HUDEP-2 (cell line): ENCODE measurements at regions not wholly inside any gene's neighbourhood (a gene's known extent, or its start where the extent isn't known, plus 50 kb on each side); places are given as distances from the start of the nearest gene placed in this dataset.

Experiments used
- DNase-seq, 76 experiments: peaks; one replicate each; lab custom pipeline; 2025; ENCODE audit not compliant: unreplicated experiment in 76 of 76; lab: John Stamatoyannopoulos, UW

DNA sequence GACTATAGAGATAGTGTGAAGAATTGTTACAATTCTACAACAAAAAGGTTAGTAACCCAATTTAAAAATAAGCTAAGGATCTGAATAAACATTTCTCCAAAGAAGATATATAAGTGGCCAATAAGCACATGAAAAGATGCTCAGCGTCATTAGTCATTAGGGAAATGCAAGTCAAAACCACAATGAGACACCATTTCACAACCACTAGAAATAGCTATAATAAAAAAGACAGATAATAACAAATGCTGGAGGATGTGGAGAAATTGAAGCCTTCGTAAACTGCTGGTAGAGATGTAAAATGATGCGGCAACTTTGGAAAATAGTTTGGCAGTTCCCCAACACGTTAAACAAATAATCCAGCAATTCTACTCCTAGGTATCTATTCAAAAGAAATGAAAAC, 366.5 kb upstream of the POU3F3 start:
- DNase-seq: no peak

DNA sequence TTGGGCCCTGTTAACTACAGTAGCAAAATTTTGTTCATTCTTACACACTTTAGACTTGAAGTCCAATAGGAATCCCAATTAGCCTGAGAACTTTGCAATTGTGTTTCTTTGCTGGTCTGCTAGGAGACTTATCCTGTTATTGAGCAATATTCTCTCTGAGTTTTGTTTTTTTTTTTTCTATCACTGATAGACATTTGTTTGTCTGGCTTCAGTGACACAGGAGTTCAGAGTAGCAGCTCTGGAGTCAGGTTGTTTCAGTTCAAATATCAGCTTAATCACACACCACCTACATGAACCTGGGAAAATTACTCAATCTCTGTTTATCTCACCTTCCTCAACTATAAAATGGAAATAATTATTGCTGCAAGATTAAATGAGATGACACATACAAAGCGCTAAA, 360.2 kb upstream of the POU3F3 start:
- no peak for DNase-seq

DNA sequence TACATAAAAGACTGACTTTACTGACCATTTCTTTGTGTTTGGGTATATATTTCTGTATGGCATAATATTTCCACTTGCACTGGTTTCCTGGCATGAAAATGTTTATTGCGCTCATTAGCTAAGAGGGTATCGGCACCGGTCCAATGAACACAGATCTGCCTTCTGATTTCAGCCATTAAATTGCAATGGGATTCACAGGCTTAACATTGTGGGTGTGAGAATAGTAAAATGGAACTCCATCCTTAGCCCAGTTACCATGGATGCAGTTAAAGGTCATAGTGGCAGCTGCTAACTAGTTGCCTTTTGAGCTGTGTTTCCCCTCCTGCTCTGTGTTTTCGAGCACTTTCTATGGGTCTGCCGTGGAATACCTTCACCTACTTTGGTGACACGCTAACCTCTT, 352.6 kb upstream of the POU3F3 start:
- DNase-seq: no peak

DNA sequence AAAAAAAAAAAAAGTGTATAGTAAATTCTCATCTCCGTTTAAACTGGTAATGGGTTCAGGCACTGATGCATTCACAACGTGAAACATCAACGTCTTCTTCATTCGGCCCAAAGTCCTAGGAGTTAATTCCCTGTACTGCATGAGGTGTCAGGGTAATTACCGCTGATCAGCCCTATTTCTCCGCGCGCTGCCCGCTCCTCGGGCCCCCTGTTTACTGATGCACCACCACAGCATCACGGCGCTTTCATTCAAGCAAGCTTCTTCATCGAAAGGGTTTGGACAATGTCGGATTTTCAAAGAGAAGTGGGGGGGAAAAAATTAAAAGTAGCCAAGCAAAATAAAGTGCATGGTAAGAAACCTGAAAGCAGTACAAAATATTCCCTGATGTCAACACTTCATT, 352.0 kb upstream of the POU3F3 start:
- no peak for DNase-seq

DNA sequence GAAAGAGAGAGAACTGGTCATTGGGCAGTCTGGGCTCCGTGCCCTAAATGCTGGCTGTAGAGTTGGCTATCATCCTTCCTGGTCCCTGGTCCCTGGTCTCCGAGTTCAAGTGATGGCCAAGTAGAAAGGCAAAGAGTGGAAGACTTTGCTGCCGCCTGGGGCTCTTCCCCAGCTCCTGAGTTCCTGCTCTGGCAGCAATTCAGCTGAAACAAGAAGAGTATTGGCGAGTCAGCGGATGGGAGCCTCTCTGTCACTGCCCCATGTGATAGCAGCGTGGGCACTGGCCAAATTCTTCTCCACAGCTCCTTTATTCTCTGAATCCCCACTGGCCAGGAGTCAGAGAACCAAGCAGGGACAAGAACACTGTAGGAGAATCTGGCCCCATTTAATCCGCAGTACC, 351.0 kb upstream of the POU3F3 start:
- no peak for DNase-seq

DNA sequence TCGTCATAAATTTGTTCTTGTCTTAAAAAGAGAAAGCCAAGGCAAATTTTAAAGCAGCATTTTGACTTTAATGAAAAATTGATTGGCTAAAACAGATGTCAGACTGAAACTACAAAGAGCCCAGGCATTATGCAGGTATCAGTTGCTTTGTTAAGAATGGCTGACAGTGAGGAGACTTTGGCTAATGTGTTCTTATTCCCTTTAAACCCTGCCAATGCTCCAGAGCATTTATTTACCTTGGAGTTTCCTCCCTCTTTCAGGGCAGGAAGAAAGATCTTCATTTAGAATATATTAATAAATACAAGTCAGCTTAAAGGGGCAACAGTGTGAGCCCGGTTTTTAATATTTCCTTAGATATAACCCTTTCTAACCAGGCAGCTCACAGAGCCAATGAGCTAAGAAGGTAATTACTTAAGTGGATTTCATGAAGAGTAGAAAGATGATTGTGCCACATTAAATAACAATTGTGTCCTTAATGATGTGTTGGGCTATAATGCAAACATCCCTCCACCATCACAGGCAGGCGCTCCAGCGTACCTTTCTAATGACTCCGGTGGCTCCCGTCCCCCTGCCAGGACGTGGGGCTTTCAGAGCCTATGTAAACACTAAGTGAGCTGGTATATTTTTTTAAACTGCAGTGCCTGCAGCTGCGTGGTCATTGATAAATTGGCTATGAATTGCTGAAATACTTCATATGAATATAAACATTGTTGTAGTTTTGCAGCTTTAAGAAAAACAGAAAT, 349.4 kb upstream of the POU3F3 start:
- no peak for DNase-seq

DNA sequence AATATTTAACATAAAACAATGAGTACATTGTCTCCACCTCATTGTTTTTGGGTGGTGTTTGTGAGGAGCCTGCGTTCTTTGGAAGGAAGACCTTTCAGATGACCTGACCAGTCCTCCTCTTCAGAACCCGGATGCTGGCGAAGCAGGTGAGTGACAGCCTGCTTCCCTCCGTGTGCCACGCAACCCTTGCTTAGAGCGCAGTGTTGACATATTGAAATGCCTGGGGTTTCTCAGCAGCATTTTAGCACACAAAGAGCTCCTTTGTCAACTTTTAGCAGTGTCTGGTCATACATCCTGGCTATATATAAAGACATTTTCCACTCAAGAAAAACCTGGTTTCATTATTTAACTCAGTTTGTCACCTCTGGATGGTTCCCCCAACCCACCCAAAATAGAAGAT, 335.7 kb upstream of the POU3F3 start:
- DNase-seq: no peak

DNA sequence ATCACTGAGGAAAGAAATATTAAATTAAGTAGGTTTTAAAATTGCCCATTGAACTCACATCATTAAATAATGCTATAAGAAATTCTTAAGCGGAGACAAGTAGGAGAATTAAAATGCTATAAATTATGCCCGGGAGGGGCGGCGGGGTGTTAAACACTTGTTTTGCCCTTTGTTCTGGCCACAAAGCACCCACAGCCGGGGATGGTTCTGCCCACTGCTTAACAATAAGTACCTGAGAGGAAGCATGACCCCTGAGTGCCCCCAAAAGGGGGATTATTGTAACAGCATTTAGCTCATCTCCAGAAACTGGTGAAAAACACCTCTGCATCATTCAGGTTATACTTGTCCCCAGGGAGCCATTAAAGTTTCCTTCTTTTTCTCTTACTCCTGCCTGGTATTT, 332.7 kb upstream of the POU3F3 start:
- DNase-seq: no peak

DNA sequence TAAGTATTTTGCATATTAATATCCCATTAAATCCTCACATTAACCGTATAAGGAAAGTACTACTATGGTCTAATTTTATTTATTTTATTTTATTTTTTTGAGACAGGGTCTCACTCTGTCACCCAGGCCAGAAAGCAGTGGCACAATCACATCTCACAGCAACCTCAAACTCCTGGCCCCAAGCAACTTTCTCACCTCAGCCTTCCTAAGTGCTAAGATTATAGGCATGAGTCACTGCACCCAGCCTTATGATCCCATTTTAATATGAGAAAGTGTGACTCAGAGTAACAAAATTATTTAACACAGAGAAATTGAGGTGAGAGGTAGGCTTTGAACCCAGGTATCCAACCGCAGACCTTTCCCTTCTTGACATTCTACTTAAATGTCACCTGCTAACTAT, 330.0 kb upstream of the POU3F3 start:
- no peak for DNase-seq

DNA sequence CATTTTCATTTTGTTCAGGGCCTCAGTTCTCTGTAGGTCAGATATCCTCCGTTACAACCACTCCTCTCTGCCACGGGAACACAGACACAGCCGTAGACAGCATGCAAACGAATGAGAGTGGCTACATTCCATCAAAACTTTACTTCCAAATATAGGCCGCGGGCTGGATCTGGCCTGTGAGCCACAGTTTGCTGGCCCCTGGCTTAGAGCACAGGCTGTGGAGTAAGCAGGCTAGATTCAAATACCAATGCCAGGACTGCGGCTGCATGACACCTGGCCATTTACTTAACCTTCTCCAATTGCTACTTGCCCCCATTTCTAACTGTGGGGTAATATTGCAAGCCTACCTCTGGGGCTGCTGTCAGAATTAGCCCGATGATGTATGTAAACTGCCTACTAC, 325.8 kb upstream of the POU3F3 start:
- no peak for DNase-seq

DNA sequence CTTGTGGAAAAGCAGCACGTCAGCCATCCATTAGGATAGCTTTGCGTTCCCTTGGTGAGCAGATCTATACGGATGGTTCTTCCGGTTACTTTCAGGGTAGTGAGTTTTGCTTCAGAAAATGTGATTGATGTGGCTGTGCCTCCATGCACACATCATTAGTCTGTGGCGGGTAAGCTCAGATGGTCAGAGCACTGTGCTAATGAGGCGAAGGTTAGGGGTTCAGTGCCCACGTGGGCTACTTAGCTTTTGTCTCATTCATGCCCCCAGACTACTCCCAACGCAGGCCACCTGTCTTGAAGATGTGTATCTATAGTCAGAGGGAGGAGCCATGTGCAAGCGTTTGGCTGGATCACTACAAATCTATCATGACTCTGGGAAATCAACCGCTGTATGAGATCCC, 322.8 kb upstream of the POU3F3 start:
- DNase-seq: no peak

DNA sequence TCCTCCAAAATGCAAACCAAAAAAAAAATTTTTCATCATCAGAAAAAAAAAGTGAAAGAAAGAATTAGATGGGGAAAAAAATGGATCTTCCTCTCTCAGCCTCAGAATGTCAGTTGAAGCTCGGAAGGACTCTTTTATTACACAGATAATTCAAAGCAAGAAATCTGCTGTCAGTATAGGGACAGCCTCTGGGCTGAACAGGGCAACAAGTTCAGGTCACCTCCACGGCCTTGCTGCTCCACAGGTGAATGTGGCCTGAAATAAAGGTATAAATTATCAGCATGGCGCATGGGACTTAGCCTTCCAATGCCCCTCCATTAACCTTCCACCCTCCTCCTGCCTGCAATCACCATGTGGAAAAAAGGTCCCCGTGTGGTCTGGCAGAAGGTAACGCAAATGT, 316.8 kb upstream of the POU3F3 start:
- DNase-seq: no peak

DNA sequence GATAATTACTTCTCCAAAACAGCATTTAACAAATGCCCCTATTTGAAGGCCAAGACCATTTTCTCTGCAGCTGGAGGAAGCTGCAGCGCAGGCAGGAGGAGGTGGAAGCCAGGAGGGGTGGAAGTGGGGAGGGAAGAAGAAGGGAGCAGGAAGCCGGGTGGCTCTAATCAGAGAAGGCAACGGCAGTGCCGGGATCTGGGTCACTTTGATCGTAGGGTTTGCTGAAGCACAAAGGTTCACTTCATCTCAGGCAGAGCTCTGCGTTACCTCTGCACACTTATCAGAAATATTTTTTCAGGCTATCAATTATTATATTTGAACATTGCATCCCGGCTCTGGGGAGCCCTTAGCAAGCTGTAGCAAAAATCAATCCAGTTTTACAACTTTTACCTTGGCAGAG, 315.8 kb upstream of the POU3F3 start:
- DNase-seq: no peak

DNA sequence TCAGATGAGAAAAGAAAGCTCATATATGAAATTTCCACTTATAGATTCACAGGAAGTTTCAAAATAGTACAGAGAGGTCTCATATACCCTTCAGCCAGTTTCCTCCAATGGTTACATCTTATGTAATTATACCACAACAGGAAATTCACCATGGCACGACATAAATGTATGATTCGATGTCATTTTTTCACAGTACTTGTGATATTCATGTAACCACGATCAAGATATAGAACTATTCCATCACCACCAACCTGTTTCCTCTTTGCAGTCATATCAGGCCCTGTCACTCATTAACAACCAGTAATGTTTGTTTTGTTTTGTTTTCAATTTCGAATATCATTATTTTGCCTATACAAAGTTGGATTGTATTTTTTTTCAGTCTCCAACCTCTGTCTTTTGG, 314.3 kb upstream of the POU3F3 start:
- no peak for DNase-seq

DNA sequence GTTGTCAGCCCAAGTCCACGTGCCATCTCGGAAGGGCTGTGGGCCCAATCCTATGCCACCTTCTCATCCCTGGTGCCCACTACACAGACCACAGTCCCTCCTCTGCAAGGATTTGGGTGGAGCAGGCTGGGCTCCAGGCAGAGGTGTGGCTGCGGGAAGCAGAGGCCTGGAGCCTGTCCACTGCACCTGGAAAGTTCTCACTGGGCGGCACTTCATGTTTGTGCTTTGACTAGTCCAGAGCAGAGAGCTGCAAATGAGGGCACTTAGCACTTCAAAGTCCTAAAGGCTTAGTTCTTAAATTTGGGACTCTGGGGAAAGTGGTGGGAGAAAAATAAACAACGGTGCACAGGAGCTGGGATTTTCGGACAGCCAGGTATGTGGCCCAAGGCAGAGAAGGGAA, 308.9 kb upstream of the POU3F3 start:
- DNase-seq: no peak

DNA sequence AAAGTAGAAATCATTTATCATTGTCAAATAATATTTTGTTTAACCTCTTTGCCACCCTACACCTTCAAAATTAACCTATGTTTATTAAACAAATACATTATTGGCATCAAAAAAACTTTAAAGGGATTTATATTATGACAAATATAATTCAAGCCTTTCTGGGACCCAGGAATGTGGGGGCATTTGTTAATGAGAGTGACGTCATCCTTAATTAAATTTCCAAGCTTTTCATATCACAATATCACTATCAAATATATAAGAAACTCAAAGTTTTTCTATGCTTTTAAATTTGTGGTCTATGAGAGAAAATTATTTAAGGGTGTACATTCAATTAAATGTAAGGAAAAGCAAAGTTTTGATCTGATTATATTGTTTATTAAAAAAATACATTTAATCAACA, 307.4 kb upstream of the POU3F3 start:
- no peak for DNase-seq

DNA sequence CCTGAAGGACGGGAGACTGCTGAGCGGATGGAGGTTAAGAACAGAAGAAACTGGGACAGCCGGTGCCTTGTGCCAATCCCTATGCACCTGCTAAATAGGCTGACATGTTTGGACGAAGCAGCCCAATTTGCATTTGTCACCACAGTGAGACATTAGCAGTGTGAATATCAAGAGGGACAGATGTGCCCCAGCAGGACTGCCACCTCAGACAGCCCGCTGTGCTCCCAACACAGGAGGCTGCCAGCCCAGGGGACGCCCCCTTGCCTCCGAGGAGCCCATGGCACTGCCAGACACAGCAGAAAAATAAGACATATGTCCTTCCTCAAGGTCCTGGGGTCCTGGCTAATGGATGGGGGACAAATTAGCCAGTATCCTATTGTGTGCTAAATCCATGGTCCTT, 306.7 kb upstream of the POU3F3 start:
- DNase-seq: no peak

DNA sequence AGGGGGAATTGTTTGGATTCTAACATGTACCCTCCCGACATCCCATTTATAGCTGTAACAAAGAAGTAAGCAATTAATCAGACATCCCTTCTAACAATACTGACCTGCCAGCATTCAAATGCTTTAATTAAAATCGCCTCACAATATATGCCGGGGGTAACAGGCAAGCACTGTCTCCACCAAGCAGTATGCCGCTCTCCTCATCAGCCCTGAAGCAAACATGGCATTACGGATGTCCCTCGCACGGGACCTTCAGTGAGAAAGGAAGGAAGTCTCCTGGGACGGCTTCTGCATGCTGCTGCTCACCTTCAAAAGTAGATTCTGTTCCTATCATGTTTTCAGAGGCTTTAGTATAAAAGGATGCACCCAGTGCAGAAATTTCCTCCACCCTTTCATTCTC, 292.7 kb upstream of the POU3F3 start:
- no peak for DNase-seq

DNA sequence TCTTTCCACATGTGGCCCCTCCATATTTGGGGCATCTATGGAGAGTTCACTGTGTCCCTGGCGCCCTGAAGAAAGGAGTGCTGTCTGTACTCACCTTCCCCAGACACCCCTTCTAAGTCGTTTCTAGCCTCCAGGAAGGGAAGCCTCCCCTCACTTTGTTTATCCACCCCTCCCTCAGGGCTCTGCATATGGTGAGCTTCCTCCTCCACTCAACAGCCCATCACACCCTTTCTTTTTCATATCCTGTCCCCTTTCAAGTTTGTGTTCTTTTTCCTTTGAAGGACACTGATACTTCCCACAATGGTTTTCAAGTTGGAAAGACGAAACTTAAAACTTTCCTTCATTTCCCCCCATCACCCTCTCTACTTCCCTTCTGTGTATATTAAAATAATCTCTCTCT, 291.4 kb upstream of the POU3F3 start:
- no peak for DNase-seq

DNA sequence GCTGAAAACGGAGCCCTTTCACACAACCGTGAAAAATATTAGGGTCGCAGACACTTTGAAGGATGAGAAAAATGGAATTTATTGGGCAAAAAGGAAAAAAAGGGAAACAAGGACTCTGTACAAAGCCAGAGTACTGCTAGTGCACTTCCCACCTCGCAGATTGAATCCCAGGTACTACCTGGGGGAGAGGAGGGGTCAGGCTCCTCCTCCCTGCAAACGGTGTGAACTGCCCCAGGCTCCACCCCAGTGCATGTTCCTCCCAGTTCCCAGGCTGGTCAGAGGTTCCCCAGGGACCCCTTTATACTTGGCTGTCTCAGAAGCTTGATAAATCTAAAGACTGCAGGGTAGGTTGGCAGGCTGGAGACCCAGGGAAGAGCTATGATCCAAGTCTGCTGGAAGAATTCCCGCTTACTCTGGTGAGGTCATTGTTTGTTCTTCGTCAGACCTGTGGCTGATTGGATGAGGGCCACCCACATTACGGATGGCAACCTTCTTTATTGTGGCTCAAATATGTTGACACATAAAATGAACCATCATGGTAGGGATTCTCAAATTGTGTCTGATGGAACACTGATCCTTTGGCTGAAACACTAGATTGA, 290.4 kb upstream of the POU3F3 start:
- no peak for DNase-seq

DNA sequence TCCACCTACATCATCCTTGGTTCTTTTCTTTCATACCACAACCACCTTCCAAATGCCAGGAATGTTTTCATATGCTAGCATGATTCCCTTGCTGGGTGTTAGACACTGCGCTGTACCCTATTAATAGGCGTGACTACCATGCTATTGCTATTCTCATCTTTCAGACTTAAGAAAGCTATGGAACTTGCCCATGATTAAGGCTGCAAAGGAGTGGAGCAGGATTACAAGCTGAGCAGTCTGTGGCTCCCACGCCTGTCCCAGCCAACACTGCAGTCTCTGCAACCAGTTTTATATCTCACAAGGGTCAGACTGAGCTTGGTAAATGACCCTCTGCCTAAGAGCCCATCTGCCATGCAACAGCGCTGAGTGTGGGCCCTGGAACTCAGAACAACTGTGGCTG, 285.7 kb upstream of the POU3F3 start:
- no peak for DNase-seq

DNA sequence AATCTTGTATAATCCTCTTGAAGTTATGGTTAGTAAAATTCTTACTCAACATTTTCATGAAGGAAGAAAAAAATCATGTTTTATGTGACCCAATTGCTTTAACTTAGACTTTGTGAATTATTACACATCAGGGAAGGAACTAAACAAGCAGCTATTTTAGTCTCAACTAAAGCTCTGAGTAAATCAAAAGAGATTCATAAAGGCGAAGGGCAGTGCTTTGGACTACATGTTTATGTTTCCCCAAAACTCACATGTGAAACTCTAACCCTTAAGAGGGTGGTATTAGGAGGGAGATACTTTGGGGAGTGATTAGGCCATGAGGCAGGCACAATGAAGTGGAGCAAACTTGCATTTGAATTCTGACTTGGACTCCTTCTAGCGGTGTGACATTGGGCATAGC, 283.7 kb upstream of the POU3F3 start:
- no peak for DNase-seq

DNA sequence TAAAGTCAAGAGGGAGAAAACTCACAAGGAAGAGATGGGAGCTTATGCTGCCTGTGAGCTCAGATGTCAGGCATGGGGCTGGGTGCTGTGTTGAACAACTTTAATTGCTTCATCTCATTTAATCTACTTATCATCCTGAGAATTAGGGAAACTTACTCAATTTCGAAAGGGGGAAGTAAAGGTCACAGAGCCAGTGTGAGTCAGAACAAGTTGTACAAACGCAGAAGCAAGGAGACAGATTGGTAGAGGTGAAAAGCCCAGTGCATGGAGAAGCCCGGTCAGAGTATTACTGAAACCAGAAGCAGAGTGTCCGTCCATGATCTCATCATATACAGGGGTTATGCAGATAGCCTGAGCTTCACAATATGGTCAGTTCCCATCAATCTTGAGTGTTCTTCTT, 281.1 kb upstream of the POU3F3 start:
- no peak for DNase-seq
